ENCODE measurements at regions not wholly inside any gene's neighbourhood (a gene's known extent, or its start where the extent isn't known, plus 50 kb on each side); places are given as distances from the start of the nearest gene placed in this dataset.
"Not testable (repeated sequence)": the region's sequence is repeated elsewhere in the genome, so short reads cannot be mapped to it uniquely, and the experiment has no call there.

- no peak for TF ChIP-seq RXRA (IDR thresholded peaks at IDR 0.05)
Observed at GRCh38 chr16:61419791-61420190, 616.4 kb downstream of the CDH8 start (continued).

DNA sequence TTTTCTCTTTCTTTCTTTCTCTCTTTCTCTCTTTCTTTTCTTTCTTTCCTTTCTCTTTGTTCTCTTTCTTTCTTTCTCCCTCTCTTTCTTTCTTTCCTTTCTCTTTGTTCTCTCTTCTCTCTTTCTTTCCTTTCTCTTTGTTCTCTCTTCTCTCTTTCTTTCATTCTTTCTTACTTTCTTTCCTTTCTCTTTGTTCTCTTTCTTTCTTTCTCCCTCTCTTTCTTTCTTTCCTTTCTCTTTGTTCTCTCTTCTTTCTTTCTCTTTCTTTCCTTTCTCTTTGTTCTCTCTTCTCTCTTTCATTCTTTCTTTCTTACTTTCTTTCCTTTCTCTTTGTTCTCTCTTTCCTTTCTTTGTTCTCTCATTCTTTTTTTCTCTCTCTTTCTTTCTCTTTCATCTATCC lies 617.4 kb downstream of the CDH8 start:
- H3K9me3 ChIP-seq (ENCODE audit: control insufficient read depth in 4 of 4, low read length in 3 of 4); H3K4me3 ChIP-seq (ENCODE audit: low read depth in 1 of 3, low read length in 3 of 3); H3K27ac ChIP-seq (ENCODE audit: low read depth in 1 of 2, low read length in 2 of 2); H3K36me3 ChIP-seq (ENCODE audit: control insufficient read depth in 4 of 4, insufficient read depth in 3 of 4, low read depth in 1 of 4, low read length in 3 of 4); DNase-seq (ENCODE audit: low spot score); H3K9ac ChIP-seq (ENCODE audit: low read depth in 1 of 2, low read length in 2 of 2); H3K4me1 ChIP-seq (ENCODE audit: control insufficient read depth in 4 of 4, insufficient read depth in 4 of 4, low read length in 3 of 4); H3K27me3 ChIP-seq (ENCODE audit: control insufficient read depth in 4 of 4, insufficient read depth in 4 of 4, low read length in 3 of 4): not testable (repeated sequence)

DNA sequence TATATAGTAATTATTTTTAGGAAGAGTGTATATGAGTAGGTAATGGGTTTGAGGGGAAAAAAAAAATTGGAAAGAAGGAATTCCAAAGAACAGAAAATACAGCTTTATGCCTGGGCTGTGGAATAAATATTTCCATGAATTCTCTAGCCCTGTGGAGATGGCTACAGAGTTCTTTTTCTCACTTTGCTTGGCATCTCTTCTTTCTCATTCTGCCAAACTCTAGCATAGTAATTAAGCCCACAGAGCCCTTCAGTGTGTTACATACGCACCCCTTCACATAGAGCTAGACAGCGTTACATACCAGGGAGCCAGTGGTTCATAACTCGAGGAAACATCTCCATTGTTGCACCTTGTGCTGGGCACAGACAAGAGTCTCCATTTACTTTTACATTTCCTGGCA lies 621.1 kb downstream of the CDH8 start:
- Histone ChIP-seq H3K27me3 (ENCODE audit: control insufficient read depth in 4 of 4, insufficient read depth in 4 of 4, low read length in 3 of 4) (peaks cover 0 to 2% (median 0%) of the 10 kb centered on the region in 4 donors), H3K9ac (ENCODE audit: low read depth in 1 of 2, low read length in 2 of 2) (no peak overlapping the region), H3K36me3 (ENCODE audit: control insufficient read depth in 4 of 4, insufficient read depth in 3 of 4, low read depth in 1 of 4, low read length in 3 of 4) (no peaks in the 10 kb centered on the region), H3K4me3 (ENCODE audit: low read depth in 1 of 3, low read length in 3 of 3) (no peak overlapping the region), H3K9me3 (ENCODE audit: control insufficient read depth in 4 of 4, low read length in 3 of 4) (no peaks in the 10 kb centered on the region), H3K27ac (ENCODE audit: low read depth in 1 of 2, low read length in 2 of 2) (no peak overlapping the region), H3K4me1 (ENCODE audit: control insufficient read depth in 4 of 4, insufficient read depth in 4 of 4, low read length in 3 of 4) (no peaks in the 10 kb centered on the region)
- no peak for DNase-seq (ENCODE audit: low spot score)
- TF ChIP-seq JUND (IDR thresholded peaks at IDR 0.05) (no peak), RAD21 (IDR thresholded peaks at IDR 0.05) (no peak), GABPA (IDR thresholded peaks at IDR 0.05 in 1 of 2, conservative IDR thresholded peaks at IDR 0.05 in 1 of 2) (no peak), FOXA1 (IDR thresholded peaks at IDR 0.05) (no peak), ZBTB33 (IDR thresholded peaks at IDR 0.05) (no peak), NR2F2 (IDR thresholded peaks at IDR 0.05) (no peak), TAF1 (conservative IDR thresholded peaks at IDR 0.05) (no peak), YY1 (IDR thresholded peaks at IDR 0.05) (no peak), FOXA2 (IDR thresholded peaks at IDR 0.05) (no peak), SP1 (IDR thresholded peaks at IDR 0.05) (no peak), EGR1 (IDR thresholded peaks at IDR 0.05; ENCODE audit: low read depth in 2 of 2) (no peak), HNF4G (IDR thresholded peaks at IDR 0.05) (no peak), HNF4A (conservative IDR thresholded peaks at IDR 0.05) (no peak), RXRA (IDR thresholded peaks at IDR 0.05) (no peak)
- TF ChIP-seq, protein P1, sequence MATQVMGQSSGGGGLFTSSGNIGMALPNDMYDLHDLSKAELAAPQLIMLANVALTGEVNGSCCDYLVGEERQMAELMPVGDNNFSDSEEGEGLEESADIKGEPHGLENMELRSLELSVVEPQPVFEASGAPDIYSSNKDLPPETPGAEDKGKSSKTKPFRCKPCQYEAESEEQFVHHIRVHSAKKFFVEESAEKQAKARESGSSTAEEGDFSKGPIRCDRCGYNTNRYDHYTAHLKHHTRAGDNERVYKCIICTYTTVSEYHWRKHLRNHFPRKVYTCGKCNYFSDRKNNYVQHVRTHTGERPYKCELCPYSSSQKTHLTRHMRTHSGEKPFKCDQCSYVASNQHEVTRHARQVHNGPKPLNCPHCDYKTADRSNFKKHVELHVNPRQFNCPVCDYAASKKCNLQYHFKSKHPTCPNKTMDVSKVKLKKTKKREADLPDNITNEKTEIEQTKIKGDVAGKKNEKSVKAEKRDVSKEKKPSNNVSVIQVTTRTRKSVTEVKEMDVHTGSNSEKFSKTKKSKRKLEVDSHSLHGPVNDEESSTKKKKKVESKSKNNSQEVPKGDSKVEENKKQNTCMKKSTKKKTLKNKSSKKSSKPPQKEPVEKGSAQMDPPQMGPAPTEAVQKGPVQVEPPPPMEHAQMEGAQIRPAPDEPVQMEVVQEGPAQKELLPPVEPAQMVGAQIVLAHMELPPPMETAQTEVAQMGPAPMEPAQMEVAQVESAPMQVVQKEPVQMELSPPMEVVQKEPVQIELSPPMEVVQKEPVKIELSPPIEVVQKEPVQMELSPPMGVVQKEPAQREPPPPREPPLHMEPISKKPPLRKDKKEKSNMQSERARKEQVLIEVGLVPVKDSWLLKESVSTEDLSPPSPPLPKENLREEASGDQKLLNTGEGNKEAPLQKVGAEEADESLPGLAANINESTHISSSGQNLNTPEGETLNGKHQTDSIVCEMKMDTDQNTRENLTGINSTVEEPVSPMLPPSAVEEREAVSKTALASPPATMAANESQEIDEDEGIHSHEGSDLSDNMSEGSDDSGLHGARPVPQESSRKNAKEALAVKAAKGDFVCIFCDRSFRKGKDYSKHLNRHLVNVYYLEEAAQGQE (IDR thresholded peaks at IDR 0.05) = no peak
- TF ChIP-seq, protein P2, sequence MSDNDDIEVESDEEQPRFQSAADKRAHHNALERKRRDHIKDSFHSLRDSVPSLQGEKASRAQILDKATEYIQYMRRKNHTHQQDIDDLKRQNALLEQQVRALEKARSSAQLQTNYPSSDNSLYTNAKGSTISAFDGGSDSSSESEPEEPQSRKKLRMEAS (IDR thresholded peaks at IDR 0.05) = no peak
- TF ChIP-seq, protein P3, sequence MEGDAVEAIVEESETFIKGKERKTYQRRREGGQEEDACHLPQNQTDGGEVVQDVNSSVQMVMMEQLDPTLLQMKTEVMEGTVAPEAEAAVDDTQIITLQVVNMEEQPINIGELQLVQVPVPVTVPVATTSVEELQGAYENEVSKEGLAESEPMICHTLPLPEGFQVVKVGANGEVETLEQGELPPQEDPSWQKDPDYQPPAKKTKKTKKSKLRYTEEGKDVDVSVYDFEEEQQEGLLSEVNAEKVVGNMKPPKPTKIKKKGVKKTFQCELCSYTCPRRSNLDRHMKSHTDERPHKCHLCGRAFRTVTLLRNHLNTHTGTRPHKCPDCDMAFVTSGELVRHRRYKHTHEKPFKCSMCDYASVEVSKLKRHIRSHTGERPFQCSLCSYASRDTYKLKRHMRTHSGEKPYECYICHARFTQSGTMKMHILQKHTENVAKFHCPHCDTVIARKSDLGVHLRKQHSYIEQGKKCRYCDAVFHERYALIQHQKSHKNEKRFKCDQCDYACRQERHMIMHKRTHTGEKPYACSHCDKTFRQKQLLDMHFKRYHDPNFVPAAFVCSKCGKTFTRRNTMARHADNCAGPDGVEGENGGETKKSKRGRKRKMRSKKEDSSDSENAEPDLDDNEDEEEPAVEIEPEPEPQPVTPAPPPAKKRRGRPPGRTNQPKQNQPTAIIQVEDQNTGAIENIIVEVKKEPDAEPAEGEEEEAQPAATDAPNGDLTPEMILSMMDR (IDR thresholded peaks at IDR 0.05; ENCODE audit: low read depth, low read length, missing input control) = no peak
- WGBS = 73% methylated on average over 3 of the region's 3 CpGs

All from liver (tissue), 8 donors.